DMS79 treated with DMSO at 0.1 percent for 48 hours (cell line): ENCODE measurements at regions not wholly inside any gene's neighbourhood (a gene's known extent, or its start where the extent isn't known, plus 50 kb on each side); places are given as distances from the start of the nearest gene placed in this dataset.

ENCODE experiments used
- DNase-seq: peaks from one replicate; lab custom pipeline; 2025; lab: John Stamatoyannopoulos, UW

- DNase-seq: no peak
Measured at GRCh38 chr6:105587349-105588122, 184.7 kb upstream of the PREP start.

GRCh38 chr6:105578179-105578707 lies 175.4 kb upstream of the PREP start:
- no peak for DNase-seq

DNA sequence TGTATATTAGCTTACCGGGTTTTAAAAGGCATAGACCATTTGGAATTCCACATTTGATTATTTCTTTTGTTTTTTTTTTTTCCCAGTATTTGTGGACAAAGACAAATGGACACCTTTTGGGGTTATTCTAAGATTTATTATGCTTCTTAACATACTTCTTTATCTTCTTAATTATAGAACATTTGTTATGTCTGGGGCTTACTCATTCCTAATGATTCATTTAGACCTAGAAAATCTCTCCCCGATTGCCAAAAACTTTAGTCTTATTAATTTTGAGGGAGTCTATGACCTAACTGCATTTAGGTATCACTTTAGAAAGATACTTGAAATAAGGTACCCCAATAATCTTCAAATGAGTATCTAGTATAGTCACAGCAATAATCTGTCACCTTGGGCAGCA lies 170.7 kb upstream of the PREP start:
- DNase-seq: no peak

DNA sequence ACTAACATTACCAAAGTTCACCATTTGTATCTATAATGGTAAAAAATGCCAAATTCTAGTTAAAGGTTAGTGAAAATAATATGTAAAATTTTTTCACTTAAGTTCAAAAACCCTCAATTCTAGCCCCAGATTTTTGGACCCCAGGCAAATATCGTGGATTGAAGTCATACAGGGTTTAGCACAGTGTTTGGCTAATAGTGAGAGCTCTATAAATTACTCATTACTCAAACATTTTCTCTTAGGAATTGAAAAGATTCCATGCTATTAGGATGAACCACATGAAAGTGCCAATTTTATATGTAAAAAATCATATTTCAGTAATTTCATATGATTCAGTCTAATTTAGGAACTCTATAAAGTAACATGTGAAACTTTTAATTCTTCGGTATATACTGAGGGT lies 170.3 kb upstream of the PREP start:
- no peak for DNase-seq

- no peak for DNase-seq
Measured at GRCh38 chr6:105570416-105570815, 167.5 kb upstream of the PREP start.

GRCh38 chr6:105569706-105570105 lies 166.8 kb upstream of the PREP start:
- DNase-seq: no peak

GRCh38 chr6:105568751-105569150 lies 165.9 kb upstream of the PREP start:
- DNase-seq: no peak

- DNase-seq: no peak
Measured at GRCh38 chr6:105568142-105568541, 165.3 kb upstream of the PREP start.

DNA sequence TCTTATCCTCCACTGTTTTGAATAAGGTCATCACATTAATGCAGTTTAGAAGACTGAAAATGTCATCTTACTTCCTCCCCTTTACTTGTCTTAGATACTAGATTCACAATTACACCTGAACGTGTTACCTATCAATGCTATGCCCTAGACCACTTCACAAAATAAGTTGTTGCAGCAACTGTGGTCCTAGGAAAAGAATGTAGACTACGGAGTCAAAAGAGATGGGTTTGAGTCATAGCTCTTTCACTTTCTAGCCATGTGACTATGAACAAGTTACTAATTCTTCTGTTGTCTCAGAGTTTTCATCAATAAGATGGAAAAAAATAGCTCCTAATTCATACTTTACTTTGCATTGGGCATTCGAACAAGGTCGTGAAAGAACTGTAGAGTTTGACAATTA lies 164.3 kb upstream of the PREP start:
- DNase-seq: no peak

DNA sequence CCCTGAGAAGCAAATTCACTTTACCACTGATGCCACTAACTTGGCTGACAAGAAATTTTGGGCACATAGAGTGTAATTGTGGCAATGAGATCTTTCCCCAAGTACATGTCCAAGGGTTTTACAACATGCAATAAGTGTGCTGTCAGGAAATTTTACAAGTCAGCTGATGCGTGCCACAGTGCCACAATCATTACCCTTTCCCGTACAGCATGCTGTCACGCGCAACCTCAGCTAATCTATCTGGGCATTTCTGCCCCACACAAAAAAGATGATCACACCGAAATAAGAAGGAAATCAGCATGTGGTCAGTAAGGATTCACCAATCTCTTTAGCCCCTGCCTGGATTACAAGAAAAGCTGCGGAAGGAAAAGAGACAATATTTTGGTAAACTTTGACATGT lies 163.6 kb upstream of the PREP start:
- DNase-seq: no peak

- no peak for DNase-seq
Measured at GRCh38 chr6:105564121-105564902, 161.4 kb upstream of the PREP start.

DNA sequence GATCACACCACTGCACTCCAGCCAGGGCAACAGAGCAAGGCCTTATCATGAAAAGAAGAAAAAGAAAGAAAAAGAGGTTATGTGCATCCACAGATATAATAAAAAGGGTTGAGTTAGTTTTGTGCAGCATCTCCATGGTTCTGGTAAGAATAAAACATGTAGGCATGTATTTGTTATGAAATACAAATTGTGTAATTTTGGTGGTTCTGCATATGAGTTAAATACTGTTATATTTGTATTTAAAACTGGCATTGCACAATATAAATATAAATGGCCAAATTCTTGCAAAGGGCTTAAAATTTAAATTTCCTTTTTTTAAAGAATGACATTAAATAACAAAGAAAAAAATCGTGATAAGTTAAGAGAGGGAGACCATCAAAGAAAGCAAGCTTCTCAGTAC lies 159.1 kb upstream of the PREP start:
- DNase-seq: no peak

GRCh38 chr6:105561486-105561885 lies 158.6 kb upstream of the PREP start:
- no peak for DNase-seq

- no peak for DNase-seq
Measured at GRCh38 chr6:105560611-105561066, 157.8 kb upstream of the PREP start.

- DNase-seq: no peak
Measured at GRCh38 chr6:105557291-105557690, 154.4 kb upstream of the PREP start.

DNA sequence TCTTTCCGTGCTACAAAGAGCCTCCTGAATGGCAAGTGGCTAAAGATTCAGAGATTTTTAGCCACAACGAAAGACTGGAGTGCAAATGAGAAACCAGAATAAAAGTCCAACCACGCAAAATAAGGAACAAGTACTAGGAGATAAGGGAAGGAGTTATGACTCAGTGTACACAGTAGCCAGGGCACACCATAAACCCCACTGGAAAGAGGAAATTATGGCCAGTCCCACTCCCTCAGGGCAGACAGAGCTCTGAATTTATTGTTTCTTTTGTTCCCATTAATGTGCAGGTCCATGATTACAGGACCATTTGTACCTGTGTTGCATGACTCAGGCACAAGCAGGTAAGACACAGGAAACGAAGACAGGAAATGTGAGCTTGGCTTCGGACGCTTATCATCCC lies 150.3 kb upstream of the PREP start:
- DNase-seq: no peak

GRCh38 chr6:105550955-105551620 lies 148.2 kb upstream of the PREP start:
- DNase-seq: no peak

GRCh38 chr6:105546754-105547153 lies 143.9 kb upstream of the PREP start:
- DNase-seq: no peak

DNA sequence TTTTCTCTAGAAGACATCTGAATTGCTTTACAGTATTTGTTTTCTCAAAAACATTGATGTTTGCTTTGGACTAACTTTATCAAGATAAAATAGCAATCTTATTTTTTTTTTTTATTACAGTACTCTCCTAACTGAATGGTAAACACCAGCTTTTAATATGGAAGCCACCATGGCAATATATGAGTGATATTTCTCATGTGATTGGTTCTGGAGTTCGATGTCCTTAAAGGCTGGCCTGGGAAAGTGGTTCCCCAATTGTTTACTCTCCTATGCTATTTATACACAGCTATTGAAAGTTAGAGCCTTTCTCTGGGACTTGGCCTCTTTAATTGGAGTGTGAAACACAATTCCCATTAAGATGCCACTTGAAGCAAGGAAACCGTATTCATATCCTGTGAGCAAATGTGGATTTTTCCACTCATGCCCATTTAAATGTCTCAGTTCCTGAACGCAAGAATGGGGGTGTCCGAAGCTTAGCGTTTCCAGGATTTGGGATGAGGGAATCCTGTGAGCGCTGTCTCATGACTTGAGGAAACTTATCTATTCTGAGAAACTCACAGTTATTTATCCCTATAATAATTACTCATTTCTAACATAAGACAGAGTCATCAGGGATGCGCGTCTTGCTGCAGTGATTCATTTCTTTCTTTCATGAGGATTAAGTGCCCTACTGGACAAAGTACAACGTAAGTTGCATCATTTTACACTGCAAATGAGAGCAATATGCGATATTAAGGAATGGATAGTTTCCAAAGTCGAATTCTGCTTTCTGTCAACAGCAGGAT lies 143.3 kb upstream of the PREP start:
- no peak for DNase-seq

DNA sequence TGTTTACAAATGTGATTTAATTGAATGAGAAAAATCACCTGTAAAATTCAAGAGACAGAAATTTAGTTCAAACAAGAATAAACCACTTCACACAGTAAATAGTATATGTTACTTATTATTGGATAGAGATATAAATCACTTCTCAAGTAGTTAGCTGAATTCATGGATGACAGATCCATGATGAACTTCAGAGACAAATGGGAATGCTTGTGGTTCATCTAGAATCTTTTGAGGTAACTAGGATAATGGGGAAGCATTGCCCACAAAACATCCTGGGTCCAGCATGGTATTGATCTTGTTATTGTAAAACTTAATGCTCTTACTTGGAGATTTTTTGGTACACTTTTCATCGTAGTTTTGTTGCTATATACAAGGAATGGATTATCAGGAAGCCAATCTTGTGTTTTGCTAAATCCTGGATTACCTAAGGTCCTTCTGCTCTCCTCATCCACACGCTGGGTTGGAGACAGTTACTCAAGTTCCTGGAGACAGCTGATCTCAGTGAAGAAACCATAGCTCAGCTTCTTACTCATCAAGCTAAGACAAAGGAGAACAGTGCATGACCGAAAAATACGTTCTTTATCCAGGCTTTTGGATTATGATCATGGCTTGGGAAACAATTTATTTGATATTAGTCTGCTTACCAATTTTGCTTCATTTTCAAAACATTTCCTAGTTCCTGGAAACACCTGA lies 142.5 kb upstream of the PREP start:
- no peak for DNase-seq

DNA sequence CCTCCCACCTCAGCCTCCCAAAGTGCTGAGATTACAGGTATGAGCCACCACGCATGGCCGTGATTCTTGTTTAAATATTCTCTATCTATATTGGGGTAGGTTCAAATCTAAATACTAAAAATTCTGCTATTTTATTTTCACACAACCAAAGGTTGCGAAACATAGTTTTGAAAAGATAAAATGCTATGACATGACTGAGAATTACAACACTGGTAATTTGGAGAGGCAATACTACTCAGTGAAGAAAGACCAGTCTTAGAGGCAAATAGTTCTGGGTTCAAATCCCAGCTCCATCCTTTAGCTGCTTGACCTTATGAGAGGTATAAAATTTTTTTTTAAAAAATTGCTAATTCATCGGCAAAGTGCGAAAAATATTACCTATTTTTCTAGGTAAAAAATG lies 137.0 kb upstream of the PREP start:
- no peak for DNase-seq
